ENCODE measurements at regions not wholly inside any gene's neighbourhood (a gene's known extent, or its start where the extent isn't known, plus 50 kb on each side); places are given as distances from the start of the nearest gene placed in this dataset.

GRCh38 chr3:28826840-28827239, 454.0 kb upstream of the RBMS3 start:
- TF ChIP-seq CTCF (IDR thresholded peaks at IDR 0.05) (no peak), EZH2 (IDR thresholded peaks at IDR 0.05) (no peak), EZH2phosphoT487 (IDR thresholded peaks at IDR 0.05) (no peak)
